ENCODE measurements at regions not wholly inside any gene's neighbourhood (a gene's known extent, or its start where the extent isn't known, plus 50 kb on each side); places are given as distances from the start of the nearest gene placed in this dataset.
"Not testable (repeated sequence)": the region's sequence is repeated elsewhere in the genome, so short reads cannot be mapped to it uniquely, and the experiment has no call there.

GRCh38 chr9:41658706-41659105 lies 469.6 kb upstream of the ZNG1F start:
- H3K9me3 Mint-ChIP-seq; H3K36me3 Mint-ChIP-seq (ENCODE audit: low read depth); H3K27me3 Mint-ChIP-seq (ENCODE audit: low read depth): not testable (repeated sequence)
- Mint-ChIP-seq H3K4me1 (peaks cover 34% of the 10 kb centered on the region), H3K4me3 (peak overlapping the region in 2 of 3 experiments; percentile 1), H3K27ac (peak overlapping the region; percentile 47 to 61 (median 51))

GRCh38 chr9:41658116-41658515 lies 469.0 kb upstream of the ZNG1F start:
- H3K36me3 Mint-ChIP-seq (ENCODE audit: low read depth); H3K27me3 Mint-ChIP-seq (ENCODE audit: low read depth); H3K9me3 Mint-ChIP-seq: not testable (repeated sequence)
- Mint-ChIP-seq H3K4me1 (peaks cover 40% of the 10 kb centered on the region), H3K27ac (peak overlapping the region; percentile 44 to 89 (median 84)), H3K4me3 (peak overlapping the region in 1 of 3 experiments; percentile 26)

GRCh38 chr9:41657141-41657540 lies 468.0 kb upstream of the ZNG1F start:
- H3K4me1 Mint-ChIP-seq, result peaks cover 42% of the 10 kb centered on the region
- not testable (repeated sequence) for H3K9me3 Mint-ChIP-seq; H3K4me3 Mint-ChIP-seq; H3K36me3 Mint-ChIP-seq (ENCODE audit: low read depth); H3K27me3 Mint-ChIP-seq (ENCODE audit: low read depth)
- peak overlapping the region; percentile 44 to 89 (median 84) for H3K27ac Mint-ChIP-seq

- peak overlapping the region; percentile 66 to 72 (median 68) for H3K4me3 Mint-ChIP-seq
- peak overlapping the region; percentile 99 for H3K27ac Mint-ChIP-seq
- not testable (repeated sequence) for H3K36me3 Mint-ChIP-seq (ENCODE audit: low read depth); H3K9me3 Mint-ChIP-seq; H3K27me3 Mint-ChIP-seq (ENCODE audit: low read depth)
- H3K4me1 Mint-ChIP-seq, result peaks cover 47% of the 10 kb centered on the region
These were observed 466.0 kb upstream of the ZNG1F start for GRCh38 chr9:41655071-41655554.

- not testable (repeated sequence) for H3K36me3 Mint-ChIP-seq (ENCODE audit: low read depth); H3K9me3 Mint-ChIP-seq; H3K27me3 Mint-ChIP-seq (ENCODE audit: low read depth)
- Mint-ChIP-seq H3K27ac (peak overlapping the region; percentile 99), H3K4me1 (peaks cover 47% of the 10 kb centered on the region), H3K4me3 (peak overlapping the region; percentile 73 to 85 (median 84))
These were observed 465.2 kb upstream of the ZNG1F start for GRCh38 chr9:41654349-41654748.

GRCh38 chr9:41653560-41654340 lies 464.6 kb upstream of the ZNG1F start:
- not testable (repeated sequence) for H3K9me3 Mint-ChIP-seq; H3K27me3 Mint-ChIP-seq (ENCODE audit: low read depth); H3K36me3 Mint-ChIP-seq (ENCODE audit: low read depth)
- peaks cover 42% of the 10 kb centered on the region for H3K4me1 Mint-ChIP-seq
- peak overlapping the region; percentile 99 for H3K27ac Mint-ChIP-seq
- peak overlapping the region; percentile 73 to 85 (median 84) for H3K4me3 Mint-ChIP-seq

GRCh38 chr9:41652800-41653199 lies 463.7 kb upstream of the ZNG1F start:
- Mint-ChIP-seq H3K4me1 (peaks cover 37% of the 10 kb centered on the region), H3K27ac (peak overlapping the region; percentile 99), H3K4me3 (peak overlapping the region; percentile 73 to 85 (median 75))
- H3K36me3 Mint-ChIP-seq (ENCODE audit: low read depth); H3K9me3 Mint-ChIP-seq; H3K27me3 Mint-ChIP-seq (ENCODE audit: low read depth): not testable (repeated sequence)

- H3K9me3 Mint-ChIP-seq; H3K27me3 Mint-ChIP-seq (ENCODE audit: low read depth); H3K36me3 Mint-ChIP-seq (ENCODE audit: low read depth): not testable (repeated sequence)
- H3K4me1 Mint-ChIP-seq, result peaks cover 31% of the 10 kb centered on the region
- H3K4me3 Mint-ChIP-seq, result peak overlapping the region; percentile 68 to 82 (median 74)
- peak overlapping the region; percentile 97 to 99 (median 98) for H3K27ac Mint-ChIP-seq
These were observed 463.1 kb upstream of the ZNG1F start for GRCh38 chr9:41652100-41652713.

GRCh38 chr9:41650086-41650485 lies 461.0 kb upstream of the ZNG1F start:
- not testable (repeated sequence) for H3K36me3 Mint-ChIP-seq (ENCODE audit: low read depth); H3K27me3 Mint-ChIP-seq (ENCODE audit: low read depth); H3K9me3 Mint-ChIP-seq
- H3K27ac Mint-ChIP-seq, result peak overlapping the region; percentile 59 to 80 (median 66)
- H3K4me1 Mint-ChIP-seq, result peaks cover 23% of the 10 kb centered on the region
- peak overlapping the region in 1 of 3 experiments; percentile 43 for H3K4me3 Mint-ChIP-seq

- not testable (repeated sequence) for H3K36me3 Mint-ChIP-seq (ENCODE audit: low read depth); H3K27ac Mint-ChIP-seq
- H3K4me3 Mint-ChIP-seq, result peak overlapping the region in 1 of 3 experiments; percentile 17
These were observed 459.4 kb upstream of the ZNG1F start for GRCh38 chr9:41648564-41648963.

GRCh38 chr9:41646246-41646645 lies 457.1 kb upstream of the ZNG1F start:
- not testable (repeated sequence) for H3K4me1 Mint-ChIP-seq; H3K27me3 Mint-ChIP-seq (ENCODE audit: low read depth); H3K4me3 Mint-ChIP-seq; H3K36me3 Mint-ChIP-seq (ENCODE audit: low read depth); H3K27ac Mint-ChIP-seq; H3K9me3 Mint-ChIP-seq

More at GRCh38 chr9:41648564-41648963, 459.4 kb upstream of the ZNG1F start:
- peaks cover 16% of the 10 kb centered on the region for H3K4me1 Mint-ChIP-seq
- not testable (repeated sequence) for H3K27me3 Mint-ChIP-seq (ENCODE audit: low read depth); H3K9me3 Mint-ChIP-seq

Measured in nephron (organoid).